Glomerular visceral epithelial cell (primary cell): ENCODE measurements at regions not wholly inside any gene's neighbourhood (a gene's known extent, or its start where the extent isn't known, plus 50 kb on each side); places are given as distances from the start of the nearest gene placed in this dataset.

Source experiments
- DNase-seq: peaks from one replicate; pipeline ENCODE4 v3.0.0-alpha.2; 2016; ENCODE audit errors: extremely low spot score

GRCh38 chr12:115078990-115079389, 395.0 kb upstream of the TBX3 start:
- no peak for DNase-seq

- DNase-seq: no peak
Observed at GRCh38 chr12:115078334-115078733, 394.4 kb upstream of the TBX3 start.

GRCh38 chr12:115075552-115076170, 391.7 kb upstream of the TBX3 start:
- DNase-seq: no peak

- no peak for DNase-seq
Observed at GRCh38 chr12:115074617-115075016, 390.6 kb upstream of the TBX3 start.

GRCh38 chr12:115072712-115073111, 388.7 kb upstream of the TBX3 start:
- DNase-seq: no peak

GRCh38 chr12:115070313-115070712, 386.3 kb upstream of the TBX3 start:
- DNase-seq: no peak

- no peak for DNase-seq
Observed at GRCh38 chr12:115064296-115064695, 380.3 kb upstream of the TBX3 start.

GRCh38 chr12:115062741-115063140, 378.8 kb upstream of the TBX3 start:
- no peak for DNase-seq

- DNase-seq: no peak
Observed at GRCh38 chr12:115060477-115061168, 376.6 kb upstream of the TBX3 start.

GRCh38 chr12:115057445-115057844, 373.5 kb upstream of the TBX3 start:
- no peak for DNase-seq

GRCh38 chr12:115051378-115051777, 367.4 kb upstream of the TBX3 start:
- no peak for DNase-seq

GRCh38 chr12:115049614-115050013, 365.6 kb upstream of the TBX3 start:
- no peak for DNase-seq

- no peak for DNase-seq
Observed at GRCh38 chr12:115046805-115047204, 362.8 kb upstream of the TBX3 start.

GRCh38 chr12:115044073-115044472, 360.1 kb upstream of the TBX3 start:
- DNase-seq: no peak

- DNase-seq: no peak
Observed at GRCh38 chr12:115043079-115043478, 359.1 kb upstream of the TBX3 start.

GRCh38 chr12:115042341-115042740, 358.4 kb upstream of the TBX3 start:
- no peak for DNase-seq

- no peak for DNase-seq
Observed at GRCh38 chr12:115037830-115038229, 353.9 kb upstream of the TBX3 start.

GRCh38 chr12:115035535-115036107, 351.6 kb upstream of the TBX3 start:
- DNase-seq: no peak

- DNase-seq: no peak
Observed at GRCh38 chr12:115032521-115032920, 348.5 kb upstream of the TBX3 start.

- no peak for DNase-seq
Observed at GRCh38 chr12:115030017-115030416, 346.0 kb upstream of the TBX3 start.

- no peak for DNase-seq
Observed at GRCh38 chr12:115024531-115024930, 340.6 kb upstream of the TBX3 start.

- no peak for DNase-seq
Observed at GRCh38 chr12:115023279-115024265, 339.6 kb upstream of the TBX3 start.
